ENCODE measurements at regions not wholly inside any gene's neighbourhood (a gene's known extent, or its start where the extent isn't known, plus 50 kb on each side); places are given as distances from the start of the nearest gene placed in this dataset.

GRCh38 chr10:36739884-36740445 lies 385.4 kb upstream of the ANKRD30A start:
- TF ChIP-seq CTCF (IDR thresholded peaks at IDR 0.05), result no peak
- no peak for TF ChIP-seq EP300 (IDR thresholded peaks at IDR 0.05)
